ENCODE measurements at regions not wholly inside any gene's neighbourhood (a gene's known extent, or its start where the extent isn't known, plus 50 kb on each side); places are given as distances from the start of the nearest gene placed in this dataset.

- H3K27me3 ChIP-seq (replicated peaks; ENCODE audit: insufficient read depth) = no peaks in the 10 kb centered on the region
- no peak overlapping the region for H3K4me3 ChIP-seq
- no peak overlapping the region for H3K27ac ChIP-seq
- no peak for DNase-seq (ENCODE audit: low spot score)
- TF ChIP-seq POLR2AphosphoS5 (IDR thresholded peaks at IDR 0.05) = no peak
- TF ChIP-seq CTCF (IDR thresholded peaks at IDR 0.05) = no peak
- no peak for TF ChIP-seq POLR2A (IDR thresholded peaks at IDR 0.05)
- no peaks in the 10 kb centered on the region for H3K36me3 ChIP-seq
- H3K9me3 ChIP-seq = no peaks in the 10 kb centered on the region
- 5% methylated on average over 1 of the region's 1 CpG for WGBS
- no peaks in the 10 kb centered on the region for H3K4me1 ChIP-seq (replicated peaks)
- intact Hi-C loops (cut with DNase I) = no loop called here
Observed at GRCh38 chr10:55500931-55501559, 700.0 kb upstream of the PCDH15 start.

- WGBS = 74% methylated on average over 4 of the region's 4 CpGs
- H3K4me1 ChIP-seq (replicated peaks) = no peaks in the 10 kb centered on the region
- H3K4me3 ChIP-seq = no peak overlapping the region
- no peaks in the 10 kb centered on the region for H3K36me3 ChIP-seq
- no peaks in the 10 kb centered on the region for H3K27me3 ChIP-seq (replicated peaks; ENCODE audit: insufficient read depth)
- no peak for DNase-seq (ENCODE audit: low spot score)
- TF ChIP-seq POLR2AphosphoS5 (IDR thresholded peaks at IDR 0.05) = no peak
- no peak for TF ChIP-seq CTCF (IDR thresholded peaks at IDR 0.05)
- TF ChIP-seq POLR2A (IDR thresholded peaks at IDR 0.05) = no peak
- no peak overlapping the region for H3K27ac ChIP-seq
- H3K9me3 ChIP-seq = no peaks in the 10 kb centered on the region
- intact Hi-C loops (cut with DNase I) = no loop called here
Observed at GRCh38 chr10:55497893-55498499, 697.0 kb upstream of the PCDH15 start.

GRCh38 chr10:55495555-55495954 lies 694.5 kb upstream of the PCDH15 start:
- no peaks in the 10 kb centered on the region for H3K9me3 ChIP-seq
- TF ChIP-seq CTCF (IDR thresholded peaks at IDR 0.05) (no peak), POLR2AphosphoS5 (IDR thresholded peaks at IDR 0.05) (no peak), POLR2A (IDR thresholded peaks at IDR 0.05) (no peak)
- no peak overlapping the region for H3K4me3 ChIP-seq
- DNase-seq (ENCODE audit: low spot score) = no peak
- intact Hi-C loops (cut with DNase I) = no loop called here
- no peaks in the 10 kb centered on the region for H3K4me1 ChIP-seq (replicated peaks)
- H3K36me3 ChIP-seq = no peaks in the 10 kb centered on the region
- H3K27ac ChIP-seq = no peak overlapping the region
- H3K27me3 ChIP-seq (replicated peaks; ENCODE audit: insufficient read depth) = no peaks in the 10 kb centered on the region

GRCh38 chr10:55491712-55492111 lies 690.7 kb upstream of the PCDH15 start:
- H3K27ac ChIP-seq = no peak overlapping the region

More at GRCh38 chr10:55491712-55492111, 690.7 kb upstream of the PCDH15 start:
- H3K4me1 ChIP-seq (replicated peaks) = no peaks in the 10 kb centered on the region
- H3K4me3 ChIP-seq = no peak overlapping the region
- no peak for TF ChIP-seq POLR2A (IDR thresholded peaks at IDR 0.05)
- TF ChIP-seq CTCF (IDR thresholded peaks at IDR 0.05) = no peak
- no peak for TF ChIP-seq POLR2AphosphoS5 (IDR thresholded peaks at IDR 0.05)
- H3K36me3 ChIP-seq = no peaks in the 10 kb centered on the region
- WGBS = 89% methylated on average over 1 of the region's 1 CpG
- DNase-seq (ENCODE audit: low spot score) = no peak
- intact Hi-C loops (cut with DNase I) = no loop called here
- H3K9me3 ChIP-seq = no peaks in the 10 kb centered on the region
- H3K27me3 ChIP-seq (replicated peaks; ENCODE audit: insufficient read depth) = no peaks in the 10 kb centered on the region

Data from prostate gland (tissue), 2 donors.